A673 (cell line): ENCODE measurements at regions not wholly inside any gene's neighbourhood (a gene's known extent, or its start where the extent isn't known, plus 50 kb on each side); places are given as distances from the start of the nearest gene placed in this dataset.

ENCODE experiments used
- BruUV-seq: library from RNA; stranded (reverse); fragments of 400-500 nt; replicated peaks from 2 replicates; lab custom pipeline; 2021; lab: Mats Ljungman, UMichigan
- CTCF ChIA-PET: fragments of 300-600 bp; sonication (Branson Sonifier 250); formaldehyde crosslinking; loops from one replicate; lab custom pipeline; 2022; ENCODE audit warnings: antibody characterized with exemption; lab: Charles Lee
- POLR2A ChIA-PET: fragments of 300-600 bp; sonication (Branson Sonifier 250); formaldehyde crosslinking; loops from one replicate; lab custom pipeline; 2022; ENCODE audit warnings: antibody characterized with exemption; ENCODE audit not compliant: low non-redundant PET; lab: Charles Lee
- DNase-seq: peaks from one replicate; pipeline ENCODE4 v3.0.0-alpha.2; 2015; ENCODE audit warnings: low spot score
- H3K27ac ChIP-seq: fragments of 200-600 bp; sonication (generic); 2 replicates; pipeline ENCODE4 v1.5.1; 2016; ENCODE audit warnings: mixed run types, low read depth, mild to moderate bottlenecking, mixed read lengths, antibody characterized with exemption, low read length; ENCODE audit not compliant: poor library complexity, severe bottlenecking
- H3K27me3 ChIP-seq: fragments of 200-600 bp; sonication (generic); replicated peaks from 2 replicates; pipeline ENCODE4 v1.6.1; 2017; ENCODE audit warnings: mixed run types, low read depth, mild to moderate bottlenecking, mixed read lengths, antibody characterized with exemption, low read length; ENCODE audit not compliant: insufficient read depth, poor library complexity
- H3K36me3 ChIP-seq: fragments of 200-600 bp; sonication (generic); 2 replicates; pipeline ENCODE4 v1.6.1; 2016; ENCODE audit warnings: mixed run types, mild to moderate bottlenecking, mixed read lengths, antibody characterized with exemption, low read length; ENCODE audit not compliant: insufficient read depth, poor library complexity, severe bottlenecking
- H3K4me1 ChIP-seq: fragments of 200-600 bp; sonication (generic); 2 replicates; pipeline ENCODE4 v1.6.1; 2017; ENCODE audit warnings: mixed run types, mild to moderate bottlenecking, mixed read lengths, antibody characterized with exemption, low read length; ENCODE audit not compliant: insufficient read depth, poor library complexity, severe bottlenecking
- H3K4me3 ChIP-seq: fragments of 200-600 bp; sonication (generic); 2 replicates; pipeline ENCODE4 v1.5.1; 2016; ENCODE audit warnings: low read depth, mixed run types, mild to moderate bottlenecking, mixed read lengths, low read length; ENCODE audit not compliant: poor library complexity, severe bottlenecking
- H3K9me3 ChIP-seq: fragments of 200-600 bp; sonication (generic); 2 replicates; pipeline ENCODE4 v1.6.1; 2016; ENCODE audit warnings: mixed run types, low read depth, mild to moderate bottlenecking, mixed read lengths, antibody characterized with exemption, low read length; ENCODE audit not compliant: poor library complexity, severe bottlenecking
- EZH2 ChIP-seq: fragments of 200-600 bp; sonication (generic); IDR thresholded peaks from 2 replicates; pipeline ENCODE4 v1.6.1; 2017; ENCODE audit warnings: borderline replicate concordance, low read depth, mild to moderate bottlenecking, mixed read lengths, antibody characterized with exemption, low read length; ENCODE audit not compliant: poor library complexity, severe bottlenecking
- intact Hi-C: fragments of 100-400 bp; cut with micrococcal nuclease; formaldehyde crosslinking; loops from one replicate; pipeline ENCODE4 v1.10.0; 2022; ENCODE audit not compliant: unreplicated experiment
- TF ChIP-seq, protein P1 (sequence below): fragments of 300-800, 200-600 bp; sonication (generic); conservative IDR thresholded peaks from 2 replicates; pipeline ENCODE4 v1.5.1; 2017; ENCODE audit warnings: low read depth, mild to moderate bottlenecking, antibody characterized with exemption, low read length, moderate library complexity, mixed read lengths

DNA sequence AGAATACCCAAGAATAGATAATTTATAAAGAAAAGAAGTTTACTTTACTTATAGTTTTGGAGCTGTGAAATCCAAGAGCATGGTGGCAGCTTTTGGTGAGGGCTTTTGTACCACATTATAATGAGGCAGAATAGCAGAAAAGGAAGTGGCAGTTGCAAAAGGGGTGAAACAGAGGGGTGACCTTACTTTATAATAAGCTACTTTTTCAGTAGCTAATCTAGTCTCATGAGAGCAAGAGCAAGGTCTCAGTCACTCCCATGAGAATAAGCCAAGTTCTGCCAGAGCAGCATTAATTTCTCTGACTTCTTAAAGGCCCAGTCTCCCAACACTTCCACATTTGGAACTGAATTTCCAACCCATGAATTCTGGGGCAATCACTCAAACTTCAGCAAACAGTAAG, 502.0 kb downstream of the GBA3 start:
- Histone ChIP-seq H3K4me1 (no peaks in the 10 kb centered on the region), H3K4me3 (no peak overlapping the region), H3K27ac (no peak overlapping the region), H3K36me3 (no peaks in the 10 kb centered on the region), H3K9me3 (peaks cover 9% of the 10 kb centered on the region), H3K27me3 (no peaks in the 10 kb centered on the region)
- BruUV-seq = no TSS peak
- ChIA-PET POLR2A (no interaction called here), CTCF (no interaction called here)
- intact Hi-C loops = no loop called here
- no peak for TF ChIP-seq EZH2
- TF ChIP-seq, protein P1, sequence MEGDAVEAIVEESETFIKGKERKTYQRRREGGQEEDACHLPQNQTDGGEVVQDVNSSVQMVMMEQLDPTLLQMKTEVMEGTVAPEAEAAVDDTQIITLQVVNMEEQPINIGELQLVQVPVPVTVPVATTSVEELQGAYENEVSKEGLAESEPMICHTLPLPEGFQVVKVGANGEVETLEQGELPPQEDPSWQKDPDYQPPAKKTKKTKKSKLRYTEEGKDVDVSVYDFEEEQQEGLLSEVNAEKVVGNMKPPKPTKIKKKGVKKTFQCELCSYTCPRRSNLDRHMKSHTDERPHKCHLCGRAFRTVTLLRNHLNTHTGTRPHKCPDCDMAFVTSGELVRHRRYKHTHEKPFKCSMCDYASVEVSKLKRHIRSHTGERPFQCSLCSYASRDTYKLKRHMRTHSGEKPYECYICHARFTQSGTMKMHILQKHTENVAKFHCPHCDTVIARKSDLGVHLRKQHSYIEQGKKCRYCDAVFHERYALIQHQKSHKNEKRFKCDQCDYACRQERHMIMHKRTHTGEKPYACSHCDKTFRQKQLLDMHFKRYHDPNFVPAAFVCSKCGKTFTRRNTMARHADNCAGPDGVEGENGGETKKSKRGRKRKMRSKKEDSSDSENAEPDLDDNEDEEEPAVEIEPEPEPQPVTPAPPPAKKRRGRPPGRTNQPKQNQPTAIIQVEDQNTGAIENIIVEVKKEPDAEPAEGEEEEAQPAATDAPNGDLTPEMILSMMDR = no peak
- DNase-seq = no peak

DNA sequence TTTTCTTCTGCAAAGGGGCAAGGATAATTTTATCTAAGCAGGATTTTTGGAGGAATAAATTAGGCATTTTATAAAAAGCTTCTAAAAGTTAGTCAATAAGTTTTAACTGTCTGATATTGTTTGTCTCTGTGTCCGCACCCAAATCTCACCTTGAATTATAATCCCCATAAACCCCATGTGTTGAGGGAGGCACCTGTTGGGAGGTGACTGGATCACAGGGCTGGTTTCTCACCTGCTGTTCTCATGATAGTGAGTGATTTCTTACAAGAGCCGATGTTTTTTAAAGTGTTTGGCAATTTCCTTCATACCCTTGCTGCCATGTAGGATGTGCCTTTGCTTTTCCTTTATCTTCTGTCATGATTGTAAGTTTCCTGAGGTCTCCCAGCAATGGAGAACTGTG, 481.4 kb downstream of the GBA3 start:
- H3K9me3 ChIP-seq = no peaks in the 10 kb centered on the region
- ChIA-PET POLR2A (no interaction called here), CTCF (no interaction called here)
- no peaks in the 10 kb centered on the region for H3K36me3 ChIP-seq
- no peaks in the 10 kb centered on the region for H3K4me1 ChIP-seq
- H3K4me3 ChIP-seq = no peak overlapping the region
- no peaks in the 10 kb centered on the region for H3K27me3 ChIP-seq
- TF ChIP-seq EZH2 = no peak
- TF ChIP-seq, protein P1 = no peak
- H3K27ac ChIP-seq = no peak overlapping the region
- no TSS peak for BruUV-seq
- DNase-seq = no peak
- intact Hi-C loops = no loop called here

DNA sequence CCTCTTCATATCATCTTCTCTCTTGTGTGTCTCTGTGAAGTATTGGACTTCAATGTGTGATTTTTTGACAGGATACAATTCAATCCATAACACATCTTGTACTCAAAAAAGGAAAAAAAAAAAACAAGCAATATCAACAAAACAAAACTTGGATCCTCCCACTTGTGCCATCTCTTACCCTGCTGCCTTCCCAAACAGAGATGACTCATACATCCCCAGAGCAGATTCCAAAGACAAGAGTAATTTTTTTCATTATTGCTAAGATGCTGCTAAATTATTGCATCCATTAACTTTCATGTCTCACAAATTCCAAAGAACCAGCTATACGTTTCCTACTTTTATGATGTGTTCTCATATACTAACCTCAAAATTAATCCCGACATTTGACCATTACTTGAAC, 479.2 kb downstream of the GBA3 start:
- Histone ChIP-seq H3K4me3 (no peak overlapping the region), H3K27me3 (no peaks in the 10 kb centered on the region), H3K36me3 (no peaks in the 10 kb centered on the region), H3K9me3 (peaks cover 4% of the 10 kb centered on the region), H3K4me1 (no peaks in the 10 kb centered on the region), H3K27ac (no peak overlapping the region)
- no TSS peak for BruUV-seq
- TF ChIP-seq, protein P1 = no peak
- TF ChIP-seq EZH2 = no peak
- DNase-seq = no peak
- intact Hi-C loops = no loop called here
- CTCF ChIA-PET = no interaction called here
- POLR2A ChIA-PET = no interaction called here
